ENCODE measurements at regions not wholly inside any gene's neighbourhood (a gene's known extent, or its start where the extent isn't known, plus 50 kb on each side); places are given as distances from the start of the nearest gene placed in this dataset.
A peak's percentile ranks its signal among the peaks of the same experiment; 100 is the strongest.

DNA sequence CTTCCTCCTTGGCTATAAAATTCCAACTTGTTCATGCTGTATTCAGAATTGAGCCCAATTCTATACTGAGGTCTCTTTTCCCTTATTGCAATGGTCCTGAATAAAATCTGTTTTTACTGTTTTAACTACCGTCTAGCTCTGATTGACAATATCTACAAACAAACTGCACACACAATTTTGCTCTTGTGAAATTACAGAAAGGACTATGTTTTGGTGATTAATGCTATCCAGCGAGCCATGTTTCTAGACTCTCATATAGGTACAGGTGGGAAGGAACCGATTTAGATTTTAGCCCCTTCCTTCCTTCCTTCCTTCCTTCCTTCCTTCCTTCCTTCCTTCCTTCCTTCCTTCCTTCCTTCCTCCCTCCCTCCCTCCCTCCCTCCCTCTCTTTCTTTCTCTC, 254.4 kb downstream of the SLC4A3 start:
- H3K4me3 ChIP-seq (ENCODE audit: low read length): no peak overlapping the region
- TF ChIP-seq, protein P1, sequence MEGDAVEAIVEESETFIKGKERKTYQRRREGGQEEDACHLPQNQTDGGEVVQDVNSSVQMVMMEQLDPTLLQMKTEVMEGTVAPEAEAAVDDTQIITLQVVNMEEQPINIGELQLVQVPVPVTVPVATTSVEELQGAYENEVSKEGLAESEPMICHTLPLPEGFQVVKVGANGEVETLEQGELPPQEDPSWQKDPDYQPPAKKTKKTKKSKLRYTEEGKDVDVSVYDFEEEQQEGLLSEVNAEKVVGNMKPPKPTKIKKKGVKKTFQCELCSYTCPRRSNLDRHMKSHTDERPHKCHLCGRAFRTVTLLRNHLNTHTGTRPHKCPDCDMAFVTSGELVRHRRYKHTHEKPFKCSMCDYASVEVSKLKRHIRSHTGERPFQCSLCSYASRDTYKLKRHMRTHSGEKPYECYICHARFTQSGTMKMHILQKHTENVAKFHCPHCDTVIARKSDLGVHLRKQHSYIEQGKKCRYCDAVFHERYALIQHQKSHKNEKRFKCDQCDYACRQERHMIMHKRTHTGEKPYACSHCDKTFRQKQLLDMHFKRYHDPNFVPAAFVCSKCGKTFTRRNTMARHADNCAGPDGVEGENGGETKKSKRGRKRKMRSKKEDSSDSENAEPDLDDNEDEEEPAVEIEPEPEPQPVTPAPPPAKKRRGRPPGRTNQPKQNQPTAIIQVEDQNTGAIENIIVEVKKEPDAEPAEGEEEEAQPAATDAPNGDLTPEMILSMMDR (conservative IDR thresholded peaks at IDR 0.05; ENCODE audit: low read depth, low read length): no peak
- DNase-seq (ENCODE audit: low read depth): no peak

DNA sequence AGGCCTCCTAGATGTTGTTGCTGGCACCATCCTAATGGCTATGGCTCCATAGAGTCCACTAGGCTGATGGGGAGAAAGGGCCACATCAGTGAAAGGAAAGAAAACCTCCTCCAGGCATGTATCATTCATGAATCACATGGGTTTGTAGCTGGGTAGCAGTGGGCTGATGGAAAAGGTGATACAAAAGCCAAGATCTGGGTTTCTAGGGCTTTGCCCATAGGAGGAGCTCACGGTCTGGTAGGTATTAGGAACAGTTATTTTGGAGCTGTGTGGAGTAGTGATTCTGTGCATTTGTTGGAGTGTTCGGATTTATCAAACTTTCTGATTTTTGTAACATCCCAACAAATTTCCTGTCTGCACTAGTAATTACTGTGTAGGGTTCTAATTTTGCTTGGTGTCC, 259.2 kb downstream of the SLC4A3 start:
- no peak for DNase-seq (ENCODE audit: low read depth)
- no peak overlapping the region for H3K4me3 ChIP-seq (ENCODE audit: low read length)
- TF ChIP-seq, protein P1 (conservative IDR thresholded peaks at IDR 0.05; ENCODE audit: low read depth, low read length): peak; percentile 46

DNA sequence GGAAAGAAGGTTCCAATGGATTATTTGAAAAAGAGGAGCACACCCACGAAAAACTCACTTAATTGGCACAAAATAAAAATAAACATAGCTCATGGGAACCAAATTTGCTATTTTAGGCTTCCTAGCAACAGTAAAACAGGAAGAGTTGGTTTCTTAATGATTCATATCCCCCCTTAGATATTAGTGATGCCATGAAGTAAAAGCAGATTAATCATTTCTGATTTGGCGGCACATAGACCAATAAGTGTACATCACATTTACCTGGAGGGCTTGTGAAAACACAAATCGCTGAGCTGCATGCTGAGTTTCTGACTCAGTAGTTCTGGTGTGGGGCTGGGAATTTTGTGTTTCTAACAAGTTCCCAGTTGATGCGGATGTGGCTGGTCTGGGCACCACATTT, 260.4 kb downstream of the SLC4A3 start:
- DNase-seq (ENCODE audit: low read depth): no peak
- TF ChIP-seq, protein P1 (conservative IDR thresholded peaks at IDR 0.05; ENCODE audit: low read depth, low read length): no peak

DNA sequence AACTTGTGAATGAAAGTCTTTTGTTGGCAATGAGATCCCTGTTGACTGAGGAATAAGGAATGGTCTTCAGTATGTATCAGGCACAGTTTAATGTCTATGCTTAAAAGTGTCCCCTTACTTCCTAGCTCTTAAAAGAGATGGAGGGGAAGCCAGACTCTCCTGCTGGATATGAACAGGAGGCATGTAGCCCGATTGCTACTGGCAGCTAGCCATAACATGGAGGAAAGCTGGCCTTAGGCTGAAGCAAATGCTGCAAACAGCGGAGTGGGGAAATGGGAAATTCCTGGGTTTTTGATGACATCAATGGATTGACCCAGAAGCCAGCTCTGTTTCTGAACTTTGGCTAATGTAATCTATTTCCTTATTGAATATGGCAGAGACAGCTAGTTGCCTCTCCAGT, 266.1 kb downstream of the SLC4A3 start:
- no peak for DNase-seq (ENCODE audit: low read depth)
- H3K4me3 ChIP-seq (ENCODE audit: low read length): no peak overlapping the region
- TF ChIP-seq, protein P1 (conservative IDR thresholded peaks at IDR 0.05; ENCODE audit: low read depth, low read length): no peak

More for the DNA sequence above, 260.4 kb downstream of the SLC4A3 start:
- H3K4me3 ChIP-seq (ENCODE audit: low read length): no peak overlapping the region

DNA sequence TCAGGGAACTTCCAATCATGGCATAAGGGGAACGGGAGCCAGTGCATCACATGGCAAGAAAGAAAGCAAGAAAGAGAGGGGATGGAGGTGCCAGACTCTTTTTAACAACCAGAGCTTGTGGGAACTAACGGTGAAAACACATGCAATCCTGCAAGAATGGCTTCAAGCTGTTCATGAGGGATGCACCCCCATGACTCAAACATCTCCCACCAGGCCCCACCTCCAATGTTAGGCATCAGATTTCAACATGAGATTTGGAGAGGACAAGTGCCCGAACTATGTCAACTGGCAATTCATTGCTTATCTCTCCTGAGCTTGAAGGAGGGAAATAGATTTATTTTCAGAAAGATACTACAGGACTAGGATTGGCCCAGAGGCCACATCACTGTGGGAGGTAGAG, 270.0 kb downstream of the SLC4A3 start:
- DNase-seq (ENCODE audit: low read depth): no peak
- TF ChIP-seq, protein P1 (conservative IDR thresholded peaks at IDR 0.05; ENCODE audit: low read depth, low read length): no peak
- H3K4me3 ChIP-seq (ENCODE audit: low read length): no peak overlapping the region

DNA sequence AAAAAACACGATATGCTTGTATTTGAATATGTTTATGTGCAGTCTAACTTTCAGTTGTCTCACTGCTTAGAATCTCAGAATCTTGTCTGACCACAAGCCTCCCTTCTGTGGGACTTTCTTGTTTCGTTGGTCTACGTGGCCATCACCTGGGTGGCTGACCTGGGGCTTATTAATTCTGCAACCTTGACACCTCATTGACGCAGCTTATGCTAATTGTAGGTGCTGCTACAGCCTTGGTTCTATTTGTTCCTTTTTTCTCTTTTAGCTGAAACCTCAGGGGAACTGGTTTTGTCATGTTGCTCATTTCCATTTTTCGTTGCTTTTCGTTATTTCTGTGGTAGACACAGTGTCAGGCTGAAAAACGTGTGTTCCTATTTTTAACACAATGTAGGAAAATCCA, 273.7 kb downstream of the SLC4A3 start:
- H3K4me3 ChIP-seq (ENCODE audit: low read length): no peak overlapping the region
- TF ChIP-seq, protein P1 (conservative IDR thresholded peaks at IDR 0.05; ENCODE audit: low read depth, low read length): no peak
- no peak for DNase-seq (ENCODE audit: low read depth)

DNA sequence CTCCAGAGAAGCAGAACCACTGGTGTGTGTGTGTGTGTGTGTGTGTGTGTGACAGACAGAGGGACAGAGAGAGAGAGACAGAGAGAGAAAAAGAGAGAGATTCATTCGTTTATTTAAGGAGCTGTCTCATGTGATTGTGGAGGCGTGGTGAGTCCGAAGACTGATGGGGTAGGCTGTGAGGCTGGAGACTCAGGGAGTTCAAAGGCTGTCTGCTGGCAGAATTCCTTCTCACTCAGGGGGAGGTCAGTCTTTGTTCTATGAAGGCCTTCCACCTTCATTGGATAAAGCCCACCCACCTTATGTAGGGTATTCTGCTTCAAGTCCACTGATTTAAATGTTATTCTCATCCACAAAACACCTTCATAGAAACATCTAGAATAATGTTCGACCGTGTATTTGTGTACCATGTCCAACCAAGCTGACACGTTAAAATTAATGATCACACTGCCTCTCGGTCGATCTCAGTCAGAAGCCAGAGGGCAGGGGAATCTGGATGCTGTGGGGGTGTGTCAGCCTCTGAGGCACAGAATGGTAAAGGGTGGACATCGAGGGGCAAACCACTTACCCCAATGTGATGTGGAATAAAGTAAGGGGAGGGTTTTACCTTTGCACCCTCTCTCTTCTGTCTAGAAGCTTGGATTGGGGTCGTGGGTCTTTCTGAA, 275.6 kb downstream of the SLC4A3 start:
- TF ChIP-seq, protein P1 (conservative IDR thresholded peaks at IDR 0.05; ENCODE audit: low read depth, low read length): no peak
- no peak overlapping the region for H3K4me3 ChIP-seq (ENCODE audit: low read length)
- DNase-seq (ENCODE audit: low read depth): no peak
